ENCODE measurements at regions not wholly inside any gene's neighbourhood (a gene's known extent, or its start where the extent isn't known, plus 50 kb on each side); places are given as distances from the start of the nearest gene placed in this dataset.

- Histone ChIP-seq H3K36me3 (no peaks in the 10 kb centered on the region), H3K27me3 (replicated peaks in 1 of 7) (no peaks in the 10 kb centered on the region), H3K4me1 (no peaks in the 10 kb centered on the region), H3K4me3 (no peak overlapping the region), H3K9me3 (peaks cover 0 to 13% (median 4%) of the 10 kb centered on the region in 8 donors), H3K27ac (no peak overlapping the region)
- intact Hi-C loops (cut with DNase I; ENCODE audit: low total_unique reads) = no loop called here
- 60 to 76% (median 64%) methylated on average over 1 of the region's 1 CpG for WGBS, 5 donors
- TF ChIP-seq POLR2A (IDR thresholded peaks at IDR 0.05) (no peak), CTCF (IDR thresholded peaks at IDR 0.05 in 8 of 11, conservative IDR thresholded peaks at IDR 0.05 in 3 of 11) (no peak), POLR2AphosphoS5 (IDR thresholded peaks at IDR 0.05) (no peak)
- no peak for DNase-seq
Measured at GRCh38 chr5:164265566-164265965, 760.1 kb downstream of the MAT2B start.

GRCh38 chr5:164266571-164266970 is 761.2 kb downstream of the MAT2B start:
- WGBS, 5 donors = 75 to 93% (median 86%) methylated on average over 2 of the region's 2 CpGs
- DNase-seq = no peak
- Histone ChIP-seq H3K27me3 (replicated peaks in 1 of 7) (no peaks in the 10 kb centered on the region), H3K4me3 (no peak overlapping the region), H3K9me3 (peaks cover 0 to 13% (median 4%) of the 10 kb centered on the region in 8 donors), H3K36me3 (no peaks in the 10 kb centered on the region), H3K4me1 (no peaks in the 10 kb centered on the region), H3K27ac (no peak overlapping the region)
- intact Hi-C loops (cut with DNase I; ENCODE audit: low total_unique reads) = no loop called here
- TF ChIP-seq POLR2A (IDR thresholded peaks at IDR 0.05) (no peak), CTCF (IDR thresholded peaks at IDR 0.05 in 8 of 11, conservative IDR thresholded peaks at IDR 0.05 in 3 of 11) (no peak), POLR2AphosphoS5 (IDR thresholded peaks at IDR 0.05) (no peak)

- no peak for DNase-seq
- no peaks in the 10 kb centered on the region for H3K4me1 ChIP-seq
- no peaks in the 10 kb centered on the region for H3K36me3 ChIP-seq
- H3K4me3 ChIP-seq = no peak overlapping the region
- no peaks in the 10 kb centered on the region for H3K27me3 ChIP-seq (replicated peaks in 1 of 7)
- intact Hi-C loops (cut with DNase I; ENCODE audit: low total_unique reads) = no loop called here
- no peak overlapping the region for H3K27ac ChIP-seq
- no peaks in the 10 kb centered on the region for H3K9me3 ChIP-seq
- no peak for TF ChIP-seq POLR2AphosphoS5 (IDR thresholded peaks at IDR 0.05)
- 18 to 39% (median 25%) methylated on average over 2 of the region's 2 CpGs for WGBS, 5 donors
Measured at GRCh38 chr5:164277720-164278119, 772.3 kb downstream of the MAT2B start.

GRCh38 chr5:164289526-164289925 is 784.1 kb downstream of the MAT2B start:
- H3K4me1 ChIP-seq = no peaks in the 10 kb centered on the region
- TF ChIP-seq POLR2AphosphoS5 (IDR thresholded peaks at IDR 0.05) (no peak), CTCF (IDR thresholded peaks at IDR 0.05 in 8 of 11, conservative IDR thresholded peaks at IDR 0.05 in 3 of 11) (no peak), POLR2A (IDR thresholded peaks at IDR 0.05) (no peak)
- no peaks in the 10 kb centered on the region for H3K27me3 ChIP-seq (replicated peaks in 1 of 7)
- no peak overlapping the region for H3K4me3 ChIP-seq
- H3K27ac ChIP-seq = no peak overlapping the region
- 71 to 83% (median 74%) methylated on average over 1 of the region's 1 CpG for WGBS, 5 donors
- DNase-seq = no peak
- H3K36me3 ChIP-seq = no peaks in the 10 kb centered on the region
- H3K9me3 ChIP-seq = peaks cover 0 to 15% (median 2%) of the 10 kb centered on the region in 8 donors
- intact Hi-C loops (cut with DNase I; ENCODE audit: low total_unique reads) = no loop called here

- Histone ChIP-seq H3K27ac (no peak overlapping the region), H3K36me3 (no peaks in the 10 kb centered on the region), H3K4me1 (no peaks in the 10 kb centered on the region), H3K4me3 (no peak overlapping the region), H3K9me3 (peaks cover 0 to 2% (median 0%) of the 10 kb centered on the region in 8 donors), H3K27me3 (replicated peaks in 1 of 7) (no peaks in the 10 kb centered on the region)
- intact Hi-C loops (cut with DNase I; ENCODE audit: low total_unique reads) = no loop called here
- TF ChIP-seq POLR2AphosphoS5 (IDR thresholded peaks at IDR 0.05) = no peak
- no peak for TF ChIP-seq CTCF (IDR thresholded peaks at IDR 0.05 in 8 of 11, conservative IDR thresholded peaks at IDR 0.05 in 3 of 11)
- TF ChIP-seq POLR2A (IDR thresholded peaks at IDR 0.05) = no peak
- DNase-seq = peak; percentile 43
- 26 to 39% (median 30%) methylated on average over 14 of the region's 14 CpGs for WGBS, 5 donors
Measured at GRCh38 chr5:164296603-164297080, 791.2 kb downstream of the MAT2B start.
